A673 (cell line): ENCODE measurements at regions not wholly inside any gene's neighbourhood (a gene's known extent, or its start where the extent isn't known, plus 50 kb on each side); places are given as distances from the start of the nearest gene placed in this dataset.

Source experiments
- BruUV-seq: library from RNA; stranded (reverse); fragments of 400-500 nt; replicated peaks from 2 replicates; lab custom pipeline; 2021; lab: Mats Ljungman, UMichigan
- CTCF ChIA-PET: fragments of 300-600 bp; sonication (Branson Sonifier 250); formaldehyde crosslinking; loops from one replicate; lab custom pipeline; 2022; ENCODE audit warnings: antibody characterized with exemption; lab: Charles Lee
- POLR2A ChIA-PET: fragments of 300-600 bp; sonication (Branson Sonifier 250); formaldehyde crosslinking; loops from one replicate; lab custom pipeline; 2022; ENCODE audit warnings: antibody characterized with exemption; ENCODE audit not compliant: low non-redundant PET; lab: Charles Lee
- DNase-seq: peaks from one replicate; pipeline ENCODE4 v3.0.0-alpha.2; 2015; ENCODE audit warnings: low spot score
- H3K27ac ChIP-seq: fragments of 200-600 bp; sonication (generic); 2 replicates; pipeline ENCODE4 v1.5.1; 2016; ENCODE audit warnings: mixed run types, low read depth, mild to moderate bottlenecking, mixed read lengths, antibody characterized with exemption, low read length; ENCODE audit not compliant: poor library complexity, severe bottlenecking
- H3K27me3 ChIP-seq: fragments of 200-600 bp; sonication (generic); replicated peaks from 2 replicates; pipeline ENCODE4 v1.6.1; 2017; ENCODE audit warnings: mixed run types, low read depth, mild to moderate bottlenecking, mixed read lengths, antibody characterized with exemption, low read length; ENCODE audit not compliant: insufficient read depth, poor library complexity
- H3K36me3 ChIP-seq: fragments of 200-600 bp; sonication (generic); 2 replicates; pipeline ENCODE4 v1.6.1; 2016; ENCODE audit warnings: mixed run types, mild to moderate bottlenecking, mixed read lengths, antibody characterized with exemption, low read length; ENCODE audit not compliant: insufficient read depth, poor library complexity, severe bottlenecking
- H3K4me1 ChIP-seq: fragments of 200-600 bp; sonication (generic); 2 replicates; pipeline ENCODE4 v1.6.1; 2017; ENCODE audit warnings: mixed run types, mild to moderate bottlenecking, mixed read lengths, antibody characterized with exemption, low read length; ENCODE audit not compliant: insufficient read depth, poor library complexity, severe bottlenecking
- H3K4me3 ChIP-seq: fragments of 200-600 bp; sonication (generic); 2 replicates; pipeline ENCODE4 v1.5.1; 2016; ENCODE audit warnings: low read depth, mixed run types, mild to moderate bottlenecking, mixed read lengths, low read length; ENCODE audit not compliant: poor library complexity, severe bottlenecking
- H3K9me3 ChIP-seq: fragments of 200-600 bp; sonication (generic); 2 replicates; pipeline ENCODE4 v1.6.1; 2016; ENCODE audit warnings: mixed run types, low read depth, mild to moderate bottlenecking, mixed read lengths, antibody characterized with exemption, low read length; ENCODE audit not compliant: poor library complexity, severe bottlenecking
- CTCF ChIP-seq: fragments of 300-800, 200-600 bp; sonication (generic); conservative IDR thresholded peaks from 2 replicates; pipeline ENCODE4 v1.5.1; 2017; ENCODE audit warnings: low read depth, mild to moderate bottlenecking, antibody characterized with exemption, low read length, moderate library complexity, mixed read lengths
- EZH2 ChIP-seq: fragments of 200-600 bp; sonication (generic); IDR thresholded peaks from 2 replicates; pipeline ENCODE4 v1.6.1; 2017; ENCODE audit warnings: borderline replicate concordance, low read depth, mild to moderate bottlenecking, mixed read lengths, antibody characterized with exemption, low read length; ENCODE audit not compliant: poor library complexity, severe bottlenecking
- intact Hi-C: fragments of 100-400 bp; cut with micrococcal nuclease; formaldehyde crosslinking; loops from one replicate; pipeline ENCODE4 v1.10.0; 2022; ENCODE audit not compliant: unreplicated experiment

DNA sequence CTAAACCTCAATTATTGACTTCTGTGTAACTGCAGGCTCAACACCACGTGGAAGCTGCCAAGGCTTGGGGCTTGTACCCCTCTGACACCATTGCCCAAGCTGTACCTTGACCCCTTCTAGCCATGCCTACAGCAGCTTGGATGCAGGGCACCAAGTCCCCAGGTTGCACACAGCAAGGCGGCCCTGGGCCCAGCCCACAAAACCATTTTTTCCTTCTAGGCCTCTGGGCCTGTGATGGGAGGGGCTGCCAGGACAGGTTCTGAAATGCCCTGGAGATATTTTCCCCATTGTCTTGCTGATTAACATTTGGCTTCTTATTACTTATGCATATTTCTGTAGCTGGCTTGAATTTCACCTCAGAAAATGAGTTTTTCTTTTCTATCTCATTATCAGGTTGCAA lies 610.0 kb upstream of the LRRN3 start:
- Histone ChIP-seq H3K36me3 (no peaks in the 10 kb centered on the region), H3K4me3 (no peak overlapping the region), H3K27me3 (no peaks in the 10 kb centered on the region), H3K9me3 (peaks cover 4% of the 10 kb centered on the region), H3K4me1 (no peaks in the 10 kb centered on the region), H3K27ac (no peak overlapping the region)
- TF ChIP-seq CTCF, result no peak
- TF ChIP-seq EZH2, result no peak
- POLR2A ChIA-PET, result no interaction called here
- BruUV-seq, result no TSS peak
- CTCF ChIA-PET, result no interaction called here
- DNase-seq, result no peak
- intact Hi-C loops, result no loop called here

GRCh38 chr7:110483553-110483952 lies 607.4 kb upstream of the LRRN3 start:
- DNase-seq, result no peak
- H3K4me1 ChIP-seq, result no peaks in the 10 kb centered on the region
- ChIA-PET CTCF (no interaction called here), POLR2A (no interaction called here)
- H3K9me3 ChIP-seq, result peaks cover 4% of the 10 kb centered on the region
- intact Hi-C loops, result no loop called here
- no peaks in the 10 kb centered on the region for H3K36me3 ChIP-seq
- TF ChIP-seq EZH2, result no peak
- no peak for TF ChIP-seq CTCF
- H3K27me3 ChIP-seq, result no peaks in the 10 kb centered on the region
- H3K27ac ChIP-seq, result no peak overlapping the region
- no TSS peak for BruUV-seq
- no peak overlapping the region for H3K4me3 ChIP-seq

DNA sequence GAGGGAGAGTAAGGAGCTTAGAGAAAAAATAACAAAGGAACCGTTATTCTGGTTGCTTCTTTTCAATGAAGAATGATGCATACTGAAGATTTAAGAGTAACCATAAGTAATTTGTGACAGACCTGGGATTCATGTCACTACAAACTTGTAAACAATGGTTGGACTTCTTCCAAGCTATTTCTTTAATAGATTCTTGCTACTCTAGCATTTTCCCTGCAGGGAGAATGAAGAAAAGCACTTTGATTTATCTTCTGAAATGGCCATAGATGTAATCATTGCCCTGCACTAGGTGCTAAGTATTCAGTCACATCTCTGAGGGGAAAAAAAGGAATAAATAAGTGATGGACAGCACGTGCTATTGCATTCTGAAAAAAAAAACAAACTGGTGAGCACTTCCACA lies 606.6 kb upstream of the LRRN3 start:
- CTCF ChIA-PET, result no interaction called here
- no peak for TF ChIP-seq EZH2
- no peak for TF ChIP-seq CTCF
- no peaks in the 10 kb centered on the region for H3K36me3 ChIP-seq

More for the DNA sequence above, 606.6 kb upstream of the LRRN3 start:
- POLR2A ChIA-PET, result no interaction called here
- BruUV-seq, result no TSS peak
- Histone ChIP-seq H3K27me3 (no peaks in the 10 kb centered on the region), H3K9me3 (peaks cover 4% of the 10 kb centered on the region), H3K4me3 (no peak overlapping the region), H3K4me1 (no peaks in the 10 kb centered on the region), H3K27ac (no peak overlapping the region)
- intact Hi-C loops, result no loop called here
- no peak for DNase-seq
